ENCODE measurements at regions not wholly inside any gene's neighbourhood (a gene's known extent, or its start where the extent isn't known, plus 50 kb on each side); places are given as distances from the start of the nearest gene placed in this dataset.
"Not testable (repeated sequence)": the region's sequence is repeated elsewhere in the genome, so short reads cannot be mapped to it uniquely, and the experiment has no call there.

GRCh38 chrX:88135735-88136134 is 611.3 kb upstream of the CPXCR1 start:
- H3K27ac ChIP-seq, result no peak overlapping the region
- H3K9me3 ChIP-seq, result no peaks in the 10 kb centered on the region
- 18 to 23% methylated on average over 3 of the region's 3 CpGs for WGBS, 2 donors
- ATAC-seq, result no peak
- intact Hi-C loops (cut with DNase I), result no loop called here
- no peaks in the 10 kb centered on the region for H3K36me3 ChIP-seq
- H3K27me3 ChIP-seq, result peaks cover 0 to 4% (median 0%) of the 10 kb centered on the region in 7 donors
- no peak for DNase-seq
- H3K4me3 ChIP-seq, result no peak overlapping the region
- TF ChIP-seq, protein P1, sequence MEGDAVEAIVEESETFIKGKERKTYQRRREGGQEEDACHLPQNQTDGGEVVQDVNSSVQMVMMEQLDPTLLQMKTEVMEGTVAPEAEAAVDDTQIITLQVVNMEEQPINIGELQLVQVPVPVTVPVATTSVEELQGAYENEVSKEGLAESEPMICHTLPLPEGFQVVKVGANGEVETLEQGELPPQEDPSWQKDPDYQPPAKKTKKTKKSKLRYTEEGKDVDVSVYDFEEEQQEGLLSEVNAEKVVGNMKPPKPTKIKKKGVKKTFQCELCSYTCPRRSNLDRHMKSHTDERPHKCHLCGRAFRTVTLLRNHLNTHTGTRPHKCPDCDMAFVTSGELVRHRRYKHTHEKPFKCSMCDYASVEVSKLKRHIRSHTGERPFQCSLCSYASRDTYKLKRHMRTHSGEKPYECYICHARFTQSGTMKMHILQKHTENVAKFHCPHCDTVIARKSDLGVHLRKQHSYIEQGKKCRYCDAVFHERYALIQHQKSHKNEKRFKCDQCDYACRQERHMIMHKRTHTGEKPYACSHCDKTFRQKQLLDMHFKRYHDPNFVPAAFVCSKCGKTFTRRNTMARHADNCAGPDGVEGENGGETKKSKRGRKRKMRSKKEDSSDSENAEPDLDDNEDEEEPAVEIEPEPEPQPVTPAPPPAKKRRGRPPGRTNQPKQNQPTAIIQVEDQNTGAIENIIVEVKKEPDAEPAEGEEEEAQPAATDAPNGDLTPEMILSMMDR (IDR thresholded peaks at IDR 0.05), result no peak
- no peaks in the 10 kb centered on the region for H3K4me1 ChIP-seq

- ATAC-seq (no peak), DNase-seq (no peak)
These were observed 610.7 kb upstream of the CPXCR1 start for GRCh38 chrX:88136328-88136727.

DNA sequence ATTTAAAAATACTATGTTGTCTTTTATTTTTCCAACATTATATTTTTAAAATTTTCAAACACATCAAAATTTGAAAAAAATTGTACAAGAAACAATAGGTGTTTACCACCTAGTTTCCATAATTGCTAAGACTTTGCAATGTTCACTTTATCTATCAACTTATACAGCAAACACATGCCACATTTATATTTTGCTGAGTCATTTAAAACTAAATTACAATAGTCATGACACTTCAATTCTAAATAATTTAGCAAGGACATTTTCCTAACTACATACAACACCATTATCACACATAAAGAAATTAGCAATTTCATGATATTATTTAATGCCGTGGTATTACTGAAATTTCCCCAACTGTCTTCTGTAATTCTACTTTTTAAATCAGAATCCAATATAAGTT is 600.4 kb upstream of the CPXCR1 start:
- H3K4me3 ChIP-seq, result no peak overlapping the region
- DNase-seq, result no peak
- H3K27ac ChIP-seq, result no peak overlapping the region
- intact Hi-C loops (cut with DNase I), result no loop called here
- no peaks in the 10 kb centered on the region for H3K4me1 ChIP-seq
- H3K9me3 ChIP-seq, result no peaks in the 10 kb centered on the region
- H3K36me3 ChIP-seq, result no peaks in the 10 kb centered on the region
- TF ChIP-seq, protein P1 (IDR thresholded peaks at IDR 0.05), result no peak
- H3K27me3 ChIP-seq, result no peaks in the 10 kb centered on the region
- no peak for ATAC-seq
- WGBS, 2 donors, result 95 to 98% methylated on average over 1 of the region's 1 CpG

More at GRCh38 chrX:88136328-88136727, 610.7 kb upstream of the CPXCR1 start:
- Histone ChIP-seq H3K4me1 (no peaks in the 10 kb centered on the region), H3K9me3 (no peaks in the 10 kb centered on the region), H3K36me3 (no peaks in the 10 kb centered on the region), H3K4me3 (no peak overlapping the region), H3K27ac (no peak overlapping the region), H3K27me3 (peaks cover 0 to 4% (median 0%) of the 10 kb centered on the region in 7 donors)
- WGBS, 2 donors, result 52 to 54% methylated on average over 3 of the region's 3 CpGs
- intact Hi-C loops (cut with DNase I), result no loop called here
- TF ChIP-seq, protein P1 (IDR thresholded peaks at IDR 0.05), result no peak

- no peaks in the 10 kb centered on the region for H3K4me1 ChIP-seq
- peaks cover 0 to 17% (median 0%) of the 10 kb centered on the region in 11 donors for H3K9me3 ChIP-seq
- H3K36me3 ChIP-seq, result no peaks in the 10 kb centered on the region
- no peak overlapping the region for H3K27ac ChIP-seq
- WGBS, 2 donors, result 58 to 62% methylated on average over 3 of the region's 3 CpGs
- no peak overlapping the region for H3K4me3 ChIP-seq
- no peak for DNase-seq
- intact Hi-C loops (cut with DNase I), result loop anchor here in 1 of 10 donors (10.0 kb wide), 1 partner anchor 384 kb away; no protein-coding TSS in a partner anchor
- TF ChIP-seq, protein P1 (IDR thresholded peaks at IDR 0.05), result no peak
- no peaks in the 10 kb centered on the region for H3K27me3 ChIP-seq
- ATAC-seq, result no peak
These were observed 576.5 kb upstream of the CPXCR1 start for GRCh38 chrX:88170553-88170952.

- not testable (repeated sequence) for ATAC-seq, H3K4me1 ChIP-seq, H3K27ac ChIP-seq, H3K36me3 ChIP-seq, H3K27me3 ChIP-seq, H3K4me3 ChIP-seq, DNase-seq
- peaks cover 0 to 17% (median 0%) of the 10 kb centered on the region in 11 donors for H3K9me3 ChIP-seq
- intact Hi-C loops (cut with DNase I), result loop anchor here in 1 of 10 donors (10.0 kb wide), 1 partner anchor 381 kb away; no protein-coding TSS in a partner anchor
- 68 to 78% methylated on average over 4 of the region's 4 CpGs for WGBS, 2 donors
These were observed 573.0 kb upstream of the CPXCR1 start for GRCh38 chrX:88173932-88174440.

Measured in heart right ventricle (tissue), 16 donors.